Psoas muscle (tissue), 7 donors: ENCODE measurements at regions not wholly inside any gene's neighbourhood (a gene's known extent, or its start where the extent isn't known, plus 50 kb on each side); places are given as distances from the start of the nearest gene placed in this dataset.

Experiments used
- ATAC-seq, 4 donors: fragments of 200-7000 bp; cut with Tn5 transposase; one replicate each; pipeline ENCODE4 v1.9.1; 2020; ENCODE audit warnings: moderate library complexity in 3 of 4, mild to moderate bottlenecking in 2 of 4
- DNase-seq, 2 donors: peaks; one replicate each; pipeline ENCODE4 v3.0.0-alpha.2; 2020
- H3K27ac ChIP-seq: fragments of 200-600 bp; one replicate; pipeline ENCODE4 v1.8.0; 2022
- H3K27me3 ChIP-seq, 3 donors: fragments of 200-600 bp in 1 of 3; one replicate each; pipeline versions ENCODE4 v1.6.1 to v1.8.0; 2013 to 2022; ENCODE audit warnings: low read length in 2 of 3, mild to moderate bottlenecking in 2 of 3, moderate library complexity in 1 of 3; ENCODE audit not compliant: insufficient read depth in 3 of 3
- H3K36me3 ChIP-seq, 2 donors: fragments of 200-600 bp in 1 of 2; one replicate each; pipeline versions ENCODE4 v1.6.1 to v1.8.0; 2013 to 2022; ENCODE audit warnings: low read depth in 1 of 2, mild to moderate bottlenecking in 1 of 2, moderate library complexity in 1 of 2; ENCODE audit not compliant: insufficient read depth in 1 of 2
- H3K4me1 ChIP-seq: fragments of 200-600 bp; one replicate; pipeline ENCODE4 v1.8.0; 2022
- H3K4me3 ChIP-seq: fragments of 200-600 bp; one replicate; pipeline ENCODE4 v1.8.0; 2022; ENCODE audit warnings: mild to moderate bottlenecking
- H3K9me3 ChIP-seq: fragments of 200-600 bp; one replicate; pipeline ENCODE4 v1.8.0; 2022
- CTCF ChIP-seq: fragments of 200-600 bp; IDR thresholded peaks from one replicate; pipeline ENCODE4 v1.8.0; 2022; ENCODE audit warnings: antibody characterized with exemption
- WGBS, 3 donors: extraction: QIAGEN DNeasy Blood & Tissue Kit; methylation state at CpG; one replicate each; pipeline versions ENCODE4 v1.1.6 to v1.1.7; 2013; 5-methylcytosine and 5-hydroxymethylcytosine counted together
- intact Hi-C, 2 donors: fragments of 100-400 bp; cut with DNase I; formaldehyde crosslinking; loops; one replicate each; pipeline versions ENCODE4 v1.11.0 to v1.14.2; 2022
- donor health status: healthy with polysubstance abuse.
- donor health status: DM: no; HTN: no; CAD: no; lungs with moderate emphysema.
- donor health status: Bipolar disorder and iron deficiency.
- donor health status: healthy.
- donor health status: DM: yes; HTN: yes; CAD: no.
- donor health status: DM: no; HTN: no; CAD: no.
- donor health status: DM: yes; HTN: yes; CAD: no.

GRCh38 chr1:5565281-5566125 lies 426.7 kb downstream of the NPHP4 start:
- TF ChIP-seq CTCF = no peak
- ATAC-seq (no peak), DNase-seq (no peak)
- Histone ChIP-seq H3K27me3 (peaks cover 0 to 3% (median 0%) of the 10 kb centered on the region in 3 donors), H3K9me3 (peaks cover 7% of the 10 kb centered on the region), H3K27ac (no peak overlapping the region), H3K36me3 (no peaks in the 10 kb centered on the region), H3K4me3 (no peak overlapping the region), H3K4me1 (no peaks in the 10 kb centered on the region)
- 38 to 54% (median 53%) methylated on average over 19 of the region's 19 CpGs for WGBS, 3 donors
- intact Hi-C loops = no loop called here

DNA sequence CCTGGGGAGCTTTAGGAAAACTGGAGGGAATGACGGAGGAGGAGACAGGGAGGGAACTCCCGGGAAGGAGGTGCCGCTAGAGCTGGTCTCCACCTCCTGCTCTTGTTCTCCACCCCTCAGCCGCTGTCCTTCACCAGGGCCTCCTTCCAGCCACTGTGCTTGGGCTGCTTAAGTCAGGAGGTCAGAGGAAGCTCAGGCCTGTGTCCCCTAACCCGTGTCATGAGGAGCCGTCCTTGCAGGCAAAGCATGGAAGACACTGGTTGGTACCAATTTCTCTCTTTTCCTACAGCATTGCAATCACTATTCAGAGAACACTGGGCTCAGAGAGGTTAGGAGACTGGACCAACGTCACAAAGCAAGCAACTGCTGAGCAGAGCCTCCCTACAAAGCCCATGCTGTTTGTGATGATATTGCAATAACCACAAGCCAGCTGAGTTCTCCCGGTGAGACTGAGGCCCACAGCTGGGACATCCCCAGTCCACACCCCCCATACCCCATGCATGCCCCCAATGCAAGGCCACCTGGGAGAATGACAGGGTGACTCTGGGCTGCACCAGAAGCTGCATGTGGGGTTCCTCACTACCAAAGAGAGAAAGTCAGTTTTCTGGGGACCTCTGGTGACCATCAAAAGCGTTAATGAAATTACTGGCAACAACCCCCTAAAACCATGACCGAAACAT lies 427.5 kb downstream of the NPHP4 start:
- Histone ChIP-seq H3K4me3 (no peak overlapping the region), H3K27ac (no peak overlapping the region), H3K27me3 (peaks cover 0 to 3% (median 0%) of the 10 kb centered on the region in 3 donors), H3K36me3 (no peaks in the 10 kb centered on the region), H3K9me3 (peaks cover 7% of the 10 kb centered on the region), H3K4me1 (no peaks in the 10 kb centered on the region)
- intact Hi-C loops = no loop called here
- no peak for TF ChIP-seq CTCF
- DNase-seq = no peak
- 70 to 84% (median 82%) methylated on average over 8 to 10 of the region's 10 CpGs for WGBS, 3 donors
- no peak for ATAC-seq

DNA sequence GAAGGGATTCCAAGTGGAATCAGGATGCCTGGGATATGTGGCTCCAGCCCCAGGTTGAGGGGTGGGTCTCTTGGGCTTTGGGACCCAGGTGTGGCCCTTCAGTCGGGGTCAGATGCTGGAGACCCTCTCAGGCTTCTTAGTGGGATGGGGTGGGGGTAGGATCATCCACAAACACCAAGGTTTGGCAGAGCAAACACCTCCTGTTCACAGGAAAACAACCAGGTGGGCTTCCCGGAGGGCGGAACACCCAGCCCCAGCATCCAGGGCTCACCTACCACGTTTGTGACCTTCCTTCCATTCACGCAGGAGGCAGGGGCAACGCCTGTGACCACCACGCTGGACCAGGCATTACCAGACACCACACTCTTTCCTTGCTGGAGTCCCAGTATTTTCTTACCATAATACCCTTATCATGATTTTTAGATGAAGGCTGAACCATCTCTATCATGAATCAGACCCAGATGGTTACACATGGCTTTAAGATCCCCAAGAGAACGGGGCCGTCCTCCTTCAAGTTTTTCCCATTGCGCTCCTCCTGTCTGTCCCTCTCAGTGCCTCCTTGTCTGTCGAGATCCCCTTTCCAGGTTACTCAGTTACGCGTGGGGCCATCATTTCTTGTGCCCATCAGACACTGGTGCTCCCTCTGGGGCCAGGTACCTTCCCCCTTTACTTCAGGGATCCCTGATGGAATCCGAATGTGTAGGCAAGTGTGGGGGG lies 428.2 kb downstream of the NPHP4 start:
- Histone ChIP-seq H3K9me3 (peaks cover 4% of the 10 kb centered on the region), H3K36me3 (no peaks in the 10 kb centered on the region), H3K4me3 (no peak overlapping the region), H3K27me3 (peaks cover 0 to 3% (median 0%) of the 10 kb centered on the region in 3 donors), H3K27ac (no peak overlapping the region), H3K4me1 (no peaks in the 10 kb centered on the region)
- no peak for TF ChIP-seq CTCF
- WGBS, 3 donors = 77 to 80% (median 79%) methylated on average over 14 of the region's 14 CpGs
- intact Hi-C loops = no loop called here
- no peak for DNase-seq
- no peak for ATAC-seq

- no peak overlapping the region for H3K4me3 ChIP-seq
- H3K36me3 ChIP-seq = no peaks in the 10 kb centered on the region
- WGBS, 3 donors = 47 to 68% (median 61%) methylated on average over 3 to 4 of the region's 4 CpGs
- H3K4me1 ChIP-seq = no peaks in the 10 kb centered on the region
- ATAC-seq (no peak), DNase-seq (no peak)
- intact Hi-C loops = no loop called here
- no peaks in the 10 kb centered on the region for H3K27me3 ChIP-seq
- H3K27ac ChIP-seq = no peak overlapping the region
- peaks cover 5% of the 10 kb centered on the region for H3K9me3 ChIP-seq
- TF ChIP-seq CTCF = no peak
Measured at GRCh38 chr1:5562769-5563168, 429.5 kb downstream of the NPHP4 start.
